K562 (cell line): ENCODE measurements at regions not wholly inside any gene's neighbourhood (a gene's known extent, or its start where the extent isn't known, plus 50 kb on each side); places are given as distances from the start of the nearest gene placed in this dataset.

Source experiments
- BCLAF1 ChIP-seq, 2 experiments: fragments of 450-650 bp in 1 of 2; IDR thresholded peaks; 2 replicates each; pipeline ENCODE4 v1.6.1; 2011 to 2017; ENCODE audit warnings: low read depth in 2 of 2, antibody characterized with exemption in 1 of 2, borderline replicate concordance in 1 of 2, low read length in 1 of 2, mild to moderate bottlenecking in 1 of 2, mixed read lengths in 1 of 2; ENCODE audit not compliant: control insufficient read depth in 1 of 2
- E2F3 ChIP-seq: fragments of 250-450 bp; sonication (Bioruptor Pico); IDR thresholded peaks from 2 replicates; pipeline ENCODE4 v1.4.0; 2020; ENCODE audit warnings: mild to moderate bottlenecking
- ESRRA ChIP-seq: fragments of 450-650 bp; IDR thresholded peaks from 2 replicates; pipeline ENCODE4 v1.6.1; 2014; ENCODE audit warnings: low read depth, mild to moderate bottlenecking, moderate library complexity, borderline replicate concordance
- HBP1 ChIP-seq: fragments of 450-650 bp; formaldehyde crosslinking; IDR thresholded peaks from 2 replicates; pipeline ENCODE4 v1.4.0; 2022; ENCODE audit warnings: missing genetic modification characterization
- HMGXB4 ChIP-seq: sonication (generic); formaldehyde crosslinking; IDR thresholded peaks from 2 replicates; pipeline ENCODE4 v1.8.1; 2023; ENCODE audit warnings: mild to moderate bottlenecking, missing genetic modification reagents
- HNRNPLL ChIP-seq: fragments of 200-400 bp; formaldehyde crosslinking; IDR thresholded peaks from 2 replicates; pipeline ENCODE4 v1.6.1; 2017; ENCODE audit warnings: low read length, low read depth, mild to moderate bottlenecking; ENCODE audit not compliant: poor library complexity, severe bottlenecking
- JUND ChIP-seq, 2 experiments: IDR thresholded peaks; 2 replicates in 1 of 2; 3 replicates in 1 of 2; pipeline ENCODE4 v1.6.1; 2011; ENCODE audit warnings: borderline replicate concordance in 2 of 2, low read depth in 2 of 2, low read length in 2 of 2, improper control_type of control experiment in 1 of 2, missing biosample characterization in 1 of 2, missing genetic modification characterization in 1 of 2, missing genetic modification reagents in 1 of 2
- MAFK ChIP-seq: IDR thresholded peaks from 2 replicates; pipeline ENCODE4 v1.6.1; 2011; ENCODE audit warnings: low read length, improper control_type of control experiment
- MXD1 ChIP-seq: fragments of 250-450 bp; sonication (Bioruptor Pico); IDR thresholded peaks from 2 replicates; pipeline ENCODE4 v1.8.0; 2021; ENCODE audit warnings: borderline replicate concordance, mild to moderate bottlenecking, moderate library complexity; ENCODE audit not compliant: poor library complexity, severe bottlenecking
- MYNN ChIP-seq, 2 experiments: sonication (generic); formaldehyde crosslinking in 1 of 2; IDR thresholded peaks; 2 replicates each; pipeline versions ENCODE4 v1.5.0 to v1.6.1; 2016 to 2020; ENCODE audit warnings: antibody characterized with exemption in 1 of 2, missing genetic modification reagents in 1 of 2
- NFRKB ChIP-seq: fragments of 450-650 bp; IDR thresholded peaks from 2 replicates; pipeline ENCODE4 v1.6.1; 2016; ENCODE audit warnings: low read depth
- PPARD ChIP-seq: fragments of 250-450 bp; sonication (Bioruptor Pico); IDR thresholded peaks from 2 replicates; pipeline ENCODE4 v1.8.0; 2022; ENCODE audit warnings: inconsistent platforms, mild to moderate bottlenecking, moderate library complexity
- SAP30 ChIP-seq: fragments of 200-600 bp; sonication (generic); IDR thresholded peaks from 2 replicates; pipeline ENCODE4 v1.6.1; 2012; ENCODE audit warnings: borderline replicate concordance, low read depth, mild to moderate bottlenecking, moderate library complexity, low read length, control low read depth, inconsistent platforms; ENCODE audit not compliant: insufficient read depth, poor library complexity, severe bottlenecking
- ZBTB1 ChIP-seq: sonication (generic); formaldehyde crosslinking; IDR thresholded peaks from 2 replicates; pipeline ENCODE4 v1.8.1; 2023; ENCODE audit warnings: missing genetic modification reagents, low read depth, mild to moderate bottlenecking, borderline replicate concordance
- ZBTB7A ChIP-seq: IDR thresholded peaks from 2 replicates; pipeline ENCODE4 v1.6.1; 2011; ENCODE audit warnings: low read depth, mild to moderate bottlenecking, low read length, moderate library complexity, borderline replicate concordance; ENCODE audit not compliant: control insufficient read depth
- ZNF224 ChIP-seq: sonication (generic); formaldehyde crosslinking; IDR thresholded peaks from 2 replicates; pipeline ENCODE4 v1.8.0; 2022; ENCODE audit warnings: mild to moderate bottlenecking, missing genetic modification reagents
- ZNF280A ChIP-seq: fragments of 450-650 bp; IDR thresholded peaks from 2 replicates; pipeline ENCODE4 v1.6.1; 2018; ENCODE audit warnings: mild to moderate bottlenecking, low read depth; ENCODE audit not compliant: partially characterized antibody
- ZNF354B ChIP-seq: fragments of 250-450 bp; sonication (Bioruptor Pico); IDR thresholded peaks from 2 replicates; pipeline ENCODE4 v1.4.0; 2020

- TF ChIP-seq ZBTB7A (no peak), SAP30 (no peak), ZNF224 (CRISPR knock-in tag) (no peak), MXD1 (no peak), ZNF354B (CRISPR knock-in tag) (no peak), ZBTB1 (CRISPR knock-in tag) (no peak), E2F3 (CRISPR knock-in tag) (no peak), PPARD (CRISPR knock-in tag) (no peak), HMGXB4 (no peak), MAFK (no peak), HNRNPLL (no peak), ZNF280A (no peak), MYNN (IDR thresholded peaks at IDR 0.05) (peak; percentile 52; the same call in 1 of the 2 replicates), MYNN (CRISPR knock-in tag; IDR thresholded peaks at IDR 0.05) (no peak), BCLAF1 (IDR thresholded peaks at IDR 0.05; ENCODE audit: borderline replicate concordance in 1 of 2, control insufficient read depth in 1 of 2, low read depth in 2 of 2, low read length in 1 of 2) (no peak), NFRKB (no peak), HBP1 (CRISPR knock-in tag) (no peak), ESRRA (no peak), JUND (IDR thresholded peaks at IDR 0.05; ENCODE audit: borderline replicate concordance, low read depth, low read length) (peak; percentile 16; the same call in 1 of the 2 replicates), JUND (tag; IDR thresholded peaks at IDR 0.05; ENCODE audit: borderline replicate concordance, low read depth, low read length) (no peak; the same call in 2 of the 3 replicates)
These were observed 215.1 kb upstream of the ASIC2 start (continued) for GRCh38 chr17:33508215-33508614.
